HG02973 (cell line): ENCODE measurements at regions not wholly inside any gene's neighbourhood (a gene's known extent, or its start where the extent isn't known, plus 50 kb on each side); places are given as distances from the start of the nearest gene placed in this dataset.
"Not testable (repeated sequence)": the region's sequence is repeated elsewhere in the genome, so short reads cannot be mapped to it uniquely, and the experiment has no call there.

Experiments
- ATAC-seq: cut with Tn5 transposase; IDR thresholded peaks from one replicate; pipeline ENCODE4 v1.9.1; 2021; ENCODE audit warnings: moderate library complexity; ENCODE audit not compliant: unreplicated experiment

- ATAC-seq, result no peak
Observed at GRCh38 chr4:81319657-81320056, 104.6 kb upstream of the PRKG2 start.

GRCh38 chr4:81314897-81315470, 100.0 kb upstream of the PRKG2 start:
- no peak for ATAC-seq

- ATAC-seq, result no peak
Observed at GRCh38 chr4:81314196-81314896, 99.3 kb upstream of the PRKG2 start.

GRCh38 chr4:81307991-81308390, 93.0 kb upstream of the PRKG2 start:
- no peak for ATAC-seq

GRCh38 chr4:81304871-81305270, 89.8 kb upstream of the PRKG2 start:
- no peak for ATAC-seq

- ATAC-seq, result not testable (repeated sequence)
Observed at GRCh38 chr4:81300352-81300751, 85.3 kb upstream of the PRKG2 start.

GRCh38 chr4:81290813-81291212, 75.8 kb upstream of the PRKG2 start:
- ATAC-seq, result no peak

- ATAC-seq, result no peak
Observed at GRCh38 chr4:81287101-81287500, 72.1 kb upstream of the PRKG2 start.

GRCh38 chr4:81282131-81282530, 67.1 kb upstream of the PRKG2 start:
- no peak for ATAC-seq

- no peak for ATAC-seq
Observed at GRCh38 chr4:81274460-81274859, 59.4 kb upstream of the PRKG2 start.

- no peak for ATAC-seq
Observed at GRCh38 chr4:81272671-81273070, 57.6 kb upstream of the PRKG2 start.
